ENCODE measurements at regions not wholly inside any gene's neighbourhood (a gene's known extent, or its start where the extent isn't known, plus 50 kb on each side); places are given as distances from the start of the nearest gene placed in this dataset.

GRCh38 chr6:10111975-10112374, 302.9 kb downstream of the TFAP2A start:
- no peak for TF ChIP-seq CTCF (IDR thresholded peaks at IDR 0.05)
- no peak for TF ChIP-seq POLR2AphosphoS5 (IDR thresholded peaks at IDR 0.05; ENCODE audit: insufficient read depth in 1 of 2, low read depth in 1 of 2)
- TF ChIP-seq POLR2A (IDR thresholded peaks at IDR 0.05), result no peak

All from vagina (tissue), 2 donors.